ENCODE measurements at regions not wholly inside any gene's neighbourhood (a gene's known extent, or its start where the extent isn't known, plus 50 kb on each side); places are given as distances from the start of the nearest gene placed in this dataset.

- TF ChIP-seq ATF3 (IDR thresholded peaks at IDR 0.05; ENCODE audit: borderline replicate concordance, extremely low read depth, low read depth, low read length), result no peak
These were observed 102.8 kb upstream of the JARID2 start (continued) for GRCh38 chr6:15143086-15143485.

GRCh38 chr6:15143540-15143939 is 102.3 kb upstream of the JARID2 start:
- H3K4me1 ChIP-seq (ENCODE audit: control insufficient read depth, insufficient read depth, low read length), result no peaks in the 10 kb centered on the region
- no peaks in the 10 kb centered on the region for H3K79me2 ChIP-seq (ENCODE audit: control insufficient read depth, insufficient read depth, low read length)
- no peaks in the 10 kb centered on the region for H4K20me1 ChIP-seq (ENCODE audit: control insufficient read depth, insufficient read depth)
- H3K4me3 ChIP-seq, result no peak overlapping the region
- FAIRE-seq (no peak), ATAC-seq (no peak), DNase-seq (ENCODE audit: low read depth, low spot score) (no peak)
- H3K9me3 ChIP-seq (replicated peaks; ENCODE audit: control insufficient read depth, insufficient read depth, low read length), result no peaks in the 10 kb centered on the region
- TF ChIP-seq GABPA (IDR thresholded peaks at IDR 0.05; ENCODE audit: low read depth), result no peak
- no peak for TF ChIP-seq E4F1 (IDR thresholded peaks at IDR 0.05; ENCODE audit: borderline replicate concordance, partially characterized antibody)
- no peak for TF ChIP-seq MLLT1 (IDR thresholded peaks at IDR 0.05)
- RAD21 ChIA-PET (ENCODE audit: unreplicated experiment), result no interaction called here
- no peak overlapping the region for H3K9ac ChIP-seq (ENCODE audit: control insufficient read depth, insufficient read depth, low read length)
- no peaks in the 10 kb centered on the region for H3K27me3 ChIP-seq (replicated peaks in 1 of 2; ENCODE audit: control insufficient read depth in 2 of 2, insufficient read depth in 2 of 2, low read length in 1 of 2)
- H3K36me3 ChIP-seq (ENCODE audit: control insufficient read depth in 2 of 2, insufficient read depth in 2 of 2, low read length in 1 of 2), result no peaks in the 10 kb centered on the region
- no TSS peak for BruUV-seq (replicated peaks)
- no peak overlapping the region for H2AFZ ChIP-seq (ENCODE audit: control insufficient read depth, low read depth, low read length)
- SMC1A ChIA-PET (ENCODE audit: uncharacterized antibody, unreplicated experiment), result no interaction called here
- in situ Hi-C loops (cut with MboI) (no loop called here), intact Hi-C loops (cut with micrococcal nuclease; ENCODE audit: unreplicated experiment) (no loop called here)
- POLR2A ChIA-PET, result no interaction called here
- WGBS (ENCODE audit: insufficient coverage, insufficient replicate concordance, low lambda C conversion rate, missing lambda C conversion rate), result 49% methylated on average over 3 of the region's 3 CpGs
- CTCF ChIA-PET, result no interaction called here
- no peak overlapping the region for H3K27ac ChIP-seq (ENCODE audit: control insufficient read depth, insufficient read depth)
- H3K4me2 ChIP-seq (ENCODE audit: control insufficient read depth, insufficient read depth), result no peak overlapping the region

All from GM12878 (cell line).